Mesenchymal stem cell (in vitro differentiated cells and primary cell): ENCODE measurements at regions not wholly inside any gene's neighbourhood (a gene's known extent, or its start where the extent isn't known, plus 50 kb on each side); places are given as distances from the start of the nearest gene placed in this dataset.

Experiments used
- DNase-seq: peaks from one replicate; pipeline ENCODE4 v3.0.0-alpha.2; 2013
- H2AFZ ChIP-seq: one replicate; pipeline ENCODE4 v1.6.1; 2013; ENCODE audit warnings: low read depth, mild to moderate bottlenecking, control low read depth, inconsistent platforms, low read length, moderate library complexity
- H2AK5ac ChIP-seq: 2 replicates; pipeline ENCODE4 v1.6.1; 2013; ENCODE audit warnings: low read length, moderate library complexity, mild to moderate bottlenecking, inconsistent platforms; ENCODE audit not compliant: severe bottlenecking
- H2BK120ac ChIP-seq: one replicate; pipeline ENCODE4 v1.6.1; 2013; ENCODE audit warnings: low read depth, mild to moderate bottlenecking, inconsistent platforms, low read length, moderate library complexity
- H2BK12ac ChIP-seq, 2 experiments: one replicate each; pipeline ENCODE4 v1.6.1; 2013; ENCODE audit warnings: inconsistent platforms in 2 of 2, low read length in 2 of 2, mild to moderate bottlenecking in 2 of 2, moderate library complexity in 2 of 2, control low read depth in 1 of 2
- H2BK15ac ChIP-seq: one replicate; pipeline ENCODE4 v1.6.1; 2013; ENCODE audit warnings: mild to moderate bottlenecking, low read depth, inconsistent platforms; ENCODE audit not compliant: poor library complexity, severe bottlenecking
- H2BK5ac ChIP-seq: 2 replicates; pipeline ENCODE4 v1.6.1; 2013; ENCODE audit warnings: low read depth, mild to moderate bottlenecking, low read length, control low read depth, inconsistent platforms; ENCODE audit not compliant: poor library complexity, severe bottlenecking
- H3K14ac ChIP-seq, 2 experiments: one replicate each; pipeline ENCODE4 v1.6.1; 2013; ENCODE audit warnings: inconsistent platforms in 2 of 2, low read length in 2 of 2, control low read depth in 1 of 2, mild to moderate bottlenecking in 1 of 2, moderate library complexity in 1 of 2
- H3K18ac ChIP-seq, 2 experiments: one replicate each; pipeline ENCODE4 v1.6.1; 2013; ENCODE audit warnings: inconsistent platforms in 2 of 2, low read length in 2 of 2, control low read depth in 1 of 2, low read depth in 1 of 2, mild to moderate bottlenecking in 1 of 2
- H3K23ac ChIP-seq, 2 experiments: one replicate each; pipeline ENCODE4 v1.6.1; 2013; ENCODE audit warnings: inconsistent platforms in 2 of 2, low read length in 2 of 2, mild to moderate bottlenecking in 2 of 2, moderate library complexity in 2 of 2, control low read depth in 1 of 2
- H3K27ac ChIP-seq: 2 replicates; pipeline ENCODE4 v1.5.1; 2013; ENCODE audit warnings: mild to moderate bottlenecking, moderate library complexity, low read length, control low read depth, inconsistent platforms; ENCODE audit not compliant: poor library complexity, severe bottlenecking
- H3K27me3 ChIP-seq, 2 experiments: 2 replicates each; pipeline versions ENCODE4 v1.6.1 to v1.7.0; 2013; ENCODE audit warnings: low read length in 2 of 2, mild to moderate bottlenecking in 2 of 2, moderate library complexity in 2 of 2, control low read depth in 1 of 2, inconsistent platforms in 1 of 2; ENCODE audit not compliant: control insufficient read depth in 1 of 2, insufficient read depth in 1 of 2
- H3K36me3 ChIP-seq, 2 experiments: 2 replicates each; pipeline versions ENCODE4 v1.6.1 to v1.7.0; 2013; ENCODE audit warnings: low read length in 2 of 2, control low read depth in 1 of 2, inconsistent platforms in 1 of 2, low read depth in 1 of 2, mild to moderate bottlenecking in 1 of 2; ENCODE audit not compliant: insufficient read depth in 2 of 2, control insufficient read depth in 1 of 2
- H3K4ac ChIP-seq, 2 experiments: one replicate each; pipeline ENCODE4 v1.6.1; 2013; ENCODE audit warnings: inconsistent platforms in 2 of 2, low read length in 2 of 2, mild to moderate bottlenecking in 2 of 2, moderate library complexity in 2 of 2, control low read depth in 1 of 2, low read depth in 1 of 2
- H3K4me1 ChIP-seq: 2 replicates; pipeline ENCODE4 v1.6.1; 2013; ENCODE audit warnings: low read depth, low read length, control low read depth; ENCODE audit not compliant: control insufficient read depth, insufficient read depth
- H3K4me2 ChIP-seq: 2 replicates; pipeline ENCODE4 v1.6.1; 2013; ENCODE audit warnings: low read length, mild to moderate bottlenecking, inconsistent platforms; ENCODE audit not compliant: poor library complexity, severe bottlenecking
- H3K4me3 ChIP-seq, 2 experiments: 2 replicates each; pipeline versions ENCODE4 v1.5.1 to v1.7.0; 2013; ENCODE audit warnings: low read length in 2 of 2, mild to moderate bottlenecking in 2 of 2, control low read depth in 1 of 2, low read depth in 1 of 2; ENCODE audit not compliant: insufficient read depth in 1 of 2
- H3K79me1 ChIP-seq: replicated peaks from 2 replicates; pipeline ENCODE4 v1.6.1; 2013; ENCODE audit warnings: mild to moderate bottlenecking, control low read depth, low read length, inconsistent platforms; ENCODE audit not compliant: poor library complexity, severe bottlenecking
- H3K9ac ChIP-seq: 2 replicates; pipeline ENCODE4 v1.7.0; 2013; ENCODE audit warnings: mild to moderate bottlenecking, low read length, moderate library complexity
- H3K9me3 ChIP-seq: 2 replicates; pipeline ENCODE4 v1.7.0; 2013; ENCODE audit warnings: mild to moderate bottlenecking, low read length; ENCODE audit not compliant: control insufficient read depth
- H4K8ac ChIP-seq: one replicate; pipeline ENCODE4 v1.6.1; 2013; ENCODE audit warnings: inconsistent platforms, mild to moderate bottlenecking, low read length, moderate library complexity
- H4K91ac ChIP-seq: one replicate; pipeline ENCODE4 v1.6.1; 2013; ENCODE audit warnings: mild to moderate bottlenecking, low read length, inconsistent platforms
- WGBS: methylation state at CpG from one replicate; pipeline ENCODE4 v1.1.7; 2013; ENCODE audit warnings: mixed read lengths; 5-methylcytosine and 5-hydroxymethylcytosine counted together

DNA sequence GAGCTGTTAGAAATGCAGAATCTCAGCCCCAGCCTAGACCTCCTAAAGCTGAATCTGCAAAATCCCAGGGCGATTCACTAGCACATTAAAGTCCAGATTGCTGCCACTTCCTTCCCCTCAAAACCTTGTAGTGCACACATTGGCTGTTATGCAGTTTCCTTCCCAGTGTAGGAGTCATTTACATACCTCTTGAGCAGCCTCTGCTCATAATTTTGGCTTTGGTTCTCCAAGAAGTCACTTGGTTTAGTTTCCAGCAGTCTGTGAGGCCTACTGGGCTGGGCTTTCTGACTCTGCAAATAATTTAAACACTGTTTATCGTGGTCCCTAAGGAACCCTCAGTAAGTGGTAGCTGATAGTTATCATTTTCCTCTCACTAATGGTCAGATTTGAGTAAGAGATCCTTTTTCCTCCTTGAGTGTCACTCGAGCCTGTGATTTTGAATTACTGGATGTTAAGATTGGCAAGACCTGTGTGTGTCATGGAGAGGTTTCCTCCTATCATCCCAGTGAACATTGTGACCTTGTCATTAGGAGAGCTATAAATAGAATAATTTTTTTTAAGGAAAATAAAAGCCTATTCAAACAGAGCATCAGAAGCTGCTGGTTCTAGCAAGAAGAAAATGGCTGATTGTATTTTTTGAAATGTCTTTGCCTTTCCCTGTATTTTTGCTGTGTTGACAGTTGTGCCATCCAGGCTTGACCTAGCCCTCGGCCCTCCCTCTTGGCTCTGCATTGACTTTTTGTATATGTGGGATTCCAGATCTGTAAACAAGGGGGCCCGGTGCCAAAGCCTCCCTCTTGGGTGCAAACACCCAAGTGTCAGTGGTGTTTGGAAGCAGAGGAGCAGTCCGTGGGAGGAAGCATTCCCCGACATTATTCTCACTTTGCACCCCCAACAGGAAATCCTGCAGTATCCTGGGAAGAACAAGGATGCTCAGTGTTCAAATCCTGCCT, 134.8 kb upstream of the ANKRD28 start:
- peak; percentile 4 for DNase-seq
- Histone ChIP-seq H3K4me3 (no peak overlapping the region), H2BK5ac (no peak overlapping the region), H3K23ac (no peak overlapping the region), H3K27ac (no peak overlapping the region), H3K4me2 (no peak overlapping the region), H3K79me1 (no peaks in the 10 kb centered on the region), H3K27me3 (no peaks in the 10 kb centered on the region), H3K14ac (no peak overlapping the region), H3K18ac (no peak overlapping the region), H2AFZ (peak overlapping the region; percentile 29), H3K4me1 (peaks cover 2% of the 10 kb centered on the region), H3K9ac (peak overlapping the region; percentile 24), H3K9me3 (no peaks in the 10 kb centered on the region), H2AK5ac (no peak overlapping the region), H4K8ac (no peak overlapping the region), H2BK15ac (peak overlapping the region; percentile 48), H2BK120ac (no peak overlapping the region), H2BK12ac (peak overlapping the region in 1 of 2 experiments; percentile 18), H3K4ac (no peak overlapping the region), H3K36me3 (no peaks in the 10 kb centered on the region), H4K91ac (no peak overlapping the region)
- WGBS = 66% methylated on average over 6 of the region's 7 CpGs

DNA sequence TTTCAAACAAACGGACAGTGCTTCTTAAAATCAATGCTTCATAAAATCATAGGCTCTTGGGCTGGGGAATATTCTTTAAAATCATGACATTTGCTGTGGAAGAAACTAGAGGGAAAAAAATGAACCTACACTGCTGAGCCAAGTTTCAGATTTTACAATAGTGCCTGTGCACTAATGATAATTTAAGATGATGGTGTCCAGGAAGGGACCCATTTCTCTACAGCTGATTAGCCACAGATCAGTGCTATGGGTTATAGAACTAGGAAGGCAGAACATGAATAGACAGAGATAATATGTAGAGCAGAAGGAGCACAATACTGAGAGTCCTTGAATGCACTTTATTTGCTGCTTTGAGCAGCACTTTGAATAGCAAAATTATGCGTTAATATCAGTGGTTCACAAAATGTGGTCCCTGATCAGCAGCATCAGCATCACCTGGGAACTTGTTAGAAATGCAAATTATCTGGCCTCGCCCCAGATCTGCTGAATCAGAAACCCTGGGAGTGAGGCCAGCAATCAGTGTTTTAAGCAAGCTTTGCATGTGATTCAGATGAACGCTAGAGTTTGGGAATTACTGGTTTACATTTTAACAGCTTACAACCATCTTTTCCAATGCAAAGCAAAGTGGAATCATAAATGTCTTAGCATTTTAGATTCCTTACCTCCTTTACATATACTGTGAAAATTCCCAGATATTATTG, 135.8 kb upstream of the ANKRD28 start:
- Histone ChIP-seq H4K8ac (no peak overlapping the region), H3K27ac (no peak overlapping the region), H4K91ac (no peak overlapping the region), H2BK5ac (no peak overlapping the region), H3K27me3 (no peaks in the 10 kb centered on the region), H3K4ac (no peak overlapping the region), H2BK120ac (no peak overlapping the region), H2BK15ac (no peak overlapping the region), H3K4me2 (no peak overlapping the region), H3K14ac (no peak overlapping the region), H3K18ac (no peak overlapping the region), H2BK12ac (no peak overlapping the region), H2AK5ac (no peak overlapping the region), H3K4me1 (peaks cover 2% of the 10 kb centered on the region), H3K9ac (peak overlapping the region; percentile 4), H3K4me3 (no peak overlapping the region), H2AFZ (no peak overlapping the region), H3K9me3 (no peaks in the 10 kb centered on the region), H3K36me3 (no peaks in the 10 kb centered on the region), H3K23ac (no peak overlapping the region), H3K79me1 (no peaks in the 10 kb centered on the region)
- no peak for DNase-seq
- 91% methylated on average over 3 of the region's 4 CpGs for WGBS

DNA sequence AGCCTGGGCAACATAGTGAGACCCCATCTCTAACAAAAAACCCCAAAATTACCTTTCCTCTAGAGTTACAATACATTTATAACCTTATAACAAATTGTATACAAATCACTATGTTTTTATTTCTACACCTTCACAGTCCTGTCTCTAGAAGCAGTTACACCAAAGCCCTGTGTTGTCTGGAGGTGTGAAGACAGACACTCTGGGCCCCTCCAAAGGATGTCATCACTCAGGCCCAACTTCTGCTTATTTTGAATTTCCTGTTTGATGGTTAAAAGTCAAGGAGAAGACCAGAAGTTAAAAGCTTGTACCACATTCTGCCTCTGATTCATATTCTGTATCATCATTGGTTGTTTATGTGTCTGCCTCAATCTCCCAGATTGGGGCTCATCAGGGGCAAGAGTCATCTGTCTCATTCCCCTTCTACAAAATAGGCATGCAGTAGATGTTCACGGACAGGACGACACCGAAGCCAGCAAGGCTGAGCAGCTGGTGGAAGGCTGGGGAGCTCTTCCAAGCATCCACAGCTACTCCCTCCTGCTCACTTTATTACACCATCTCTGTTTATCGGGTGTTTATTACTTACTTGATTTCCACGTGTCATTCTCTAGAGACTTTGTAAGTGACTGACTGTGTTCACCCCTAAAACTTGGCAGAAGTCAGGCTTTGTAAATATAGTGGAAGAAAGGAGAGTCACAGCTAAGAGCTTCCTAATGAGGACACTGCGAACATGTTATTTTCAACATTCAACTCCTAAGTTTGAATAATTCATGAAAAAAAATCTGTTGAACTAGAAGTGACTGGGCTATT, 136.8 kb upstream of the ANKRD28 start:
- Histone ChIP-seq H2BK120ac (no peak overlapping the region), H3K36me3 (no peaks in the 10 kb centered on the region), H2AK5ac (no peak overlapping the region), H4K91ac (no peak overlapping the region), H3K9me3 (no peaks in the 10 kb centered on the region), H3K4ac (no peak overlapping the region), H4K8ac (no peak overlapping the region), H3K23ac (no peak overlapping the region), H3K27me3 (no peaks in the 10 kb centered on the region), H3K4me2 (no peak overlapping the region), H3K79me1 (no peaks in the 10 kb centered on the region), H3K14ac (no peak overlapping the region), H3K18ac (no peak overlapping the region), H2BK5ac (no peak overlapping the region), H3K27ac (no peak overlapping the region), H3K4me3 (no peak overlapping the region), H2AFZ (no peak overlapping the region), H2BK12ac (no peak overlapping the region), H3K4me1 (peaks cover 2% of the 10 kb centered on the region), H3K9ac (peak overlapping the region; percentile 17), H2BK15ac (no peak overlapping the region)
- 86% methylated on average over 5 of the region's 6 CpGs for WGBS
- no peak for DNase-seq
